H9 (cell line): ENCODE measurements at regions not wholly inside any gene's neighbourhood (a gene's known extent, or its start where the extent isn't known, plus 50 kb on each side); places are given as distances from the start of the nearest gene placed in this dataset.
A peak's percentile ranks its signal among the peaks of the same experiment; 100 is the strongest.
"Not testable (repeated sequence)": the region's sequence is repeated elsewhere in the genome, so short reads cannot be mapped to it uniquely, and the experiment has no call there.

ENCODE experiments used
- DNase-seq: peaks from one replicate; pipeline ENCODE4 v3.0.0-alpha.2; 2017
- H2AFZ ChIP-seq: one replicate; pipeline ENCODE4 v1.6.1; 2013; ENCODE audit warnings: mild to moderate bottlenecking, low read length, control low read depth, moderate library complexity
- H2AK5ac ChIP-seq: 2 replicates; pipeline ENCODE4 v1.6.1; 2013; ENCODE audit warnings: low read length, control low read depth, mixed read lengths; ENCODE audit not compliant: insufficient read length
- H2BK120ac ChIP-seq: one replicate; pipeline ENCODE4 v1.6.1; 2013; ENCODE audit warnings: low read depth, mild to moderate bottlenecking, low read length, control low read depth, inconsistent platforms; ENCODE audit not compliant: poor library complexity, severe bottlenecking
- H2BK12ac ChIP-seq: 2 replicates; pipeline ENCODE4 v1.6.1; 2013; ENCODE audit warnings: low read length, control low read depth, mixed read lengths, low read depth; ENCODE audit not compliant: insufficient read length
- H2BK15ac ChIP-seq: 2 replicates; pipeline ENCODE4 v1.6.1; 2013; ENCODE audit warnings: low read depth, low read length, control low read depth
- H2BK20ac ChIP-seq: one replicate; pipeline ENCODE4 v1.6.1; 2013; ENCODE audit warnings: low read depth, mild to moderate bottlenecking, low read length, control low read depth, inconsistent platforms; ENCODE audit not compliant: poor library complexity, severe bottlenecking
- H2BK5ac ChIP-seq: 2 replicates; pipeline ENCODE4 v1.6.1; 2013; ENCODE audit warnings: low read length, control low read depth, mixed read lengths; ENCODE audit not compliant: insufficient read length
- H3K14ac ChIP-seq: 2 replicates; pipeline ENCODE4 v1.6.1; 2013; ENCODE audit warnings: low read length, control low read depth; ENCODE audit not compliant: insufficient read depth
- H3K18ac ChIP-seq: 2 replicates; pipeline ENCODE4 v1.6.1; 2013; ENCODE audit warnings: low read depth, mild to moderate bottlenecking, mixed read lengths, low read length, control low read depth; ENCODE audit not compliant: insufficient read length
- H3K23ac ChIP-seq: 2 replicates; pipeline ENCODE4 v1.6.1; 2013; ENCODE audit warnings: low read length, control low read depth, mixed read lengths, low read depth; ENCODE audit not compliant: insufficient read length
- H3K23me2 ChIP-seq: 2 replicates; pipeline ENCODE4 v1.6.1; 2013; ENCODE audit warnings: low read depth, mild to moderate bottlenecking, mixed read lengths, low read length, control low read depth; ENCODE audit not compliant: insufficient read length, poor library complexity, severe bottlenecking
- H3K27ac ChIP-seq: 2 replicates; pipeline ENCODE4 v1.5.1; 2013; ENCODE audit warnings: low read length, control low read depth, mixed read lengths, low read depth; ENCODE audit not compliant: insufficient read length
- H3K27me3 ChIP-seq: 2 replicates; pipeline ENCODE4 v1.6.1; 2013; ENCODE audit warnings: low read length, control low read depth, inconsistent platforms; ENCODE audit not compliant: insufficient read depth
- H3K4ac ChIP-seq: 2 replicates; pipeline ENCODE4 v1.6.1; 2013; ENCODE audit warnings: low read depth, mild to moderate bottlenecking, control low read depth, inconsistent platforms, low read length, moderate library complexity
- H3K4me1 ChIP-seq: 2 replicates; pipeline ENCODE4 v1.6.1; 2013; ENCODE audit warnings: low read length, control low read depth, inconsistent platforms; ENCODE audit not compliant: insufficient read depth
- H3K4me2 ChIP-seq: 2 replicates; pipeline ENCODE4 v1.6.1; 2013; ENCODE audit warnings: low read length, control low read depth, mixed read lengths; ENCODE audit not compliant: insufficient read length, insufficient read depth
- H3K56ac ChIP-seq: 2 replicates; pipeline ENCODE4 v1.6.1; 2013; ENCODE audit warnings: low read depth, mild to moderate bottlenecking, mixed read lengths, low read length, control low read depth; ENCODE audit not compliant: insufficient read length
- H3K79me1 ChIP-seq: 2 replicates; pipeline ENCODE4 v1.6.1; 2013; ENCODE audit warnings: low read depth, mild to moderate bottlenecking, moderate library complexity, low read length, control low read depth, inconsistent platforms; ENCODE audit not compliant: insufficient read depth, poor library complexity, severe bottlenecking
- H3K79me2 ChIP-seq: 2 replicates; pipeline ENCODE4 v1.6.1; 2013; ENCODE audit warnings: low read length, control low read depth, inconsistent platforms; ENCODE audit not compliant: insufficient read depth
- H3K9ac ChIP-seq: 2 replicates; pipeline ENCODE4 v1.6.1; 2013; ENCODE audit warnings: low read length, control low read depth, mixed read lengths; ENCODE audit not compliant: insufficient read length; ENCODE audit errors: extremely low read depth
- H3K9me3 ChIP-seq: one replicate; pipeline ENCODE4 v1.6.1; 2013; ENCODE audit warnings: low read depth, low read length, inconsistent platforms; ENCODE audit not compliant: control insufficient read depth
- H3T11ph ChIP-seq: one replicate; pipeline ENCODE4 v1.6.1; 2013; ENCODE audit warnings: mild to moderate bottlenecking, low read length, control low read depth, inconsistent platforms
- H4K20me1 ChIP-seq: one replicate; pipeline ENCODE4 v1.6.1; 2013; ENCODE audit not compliant: control insufficient read depth, insufficient read length, insufficient read depth
- H4K5ac ChIP-seq: 2 replicates; pipeline ENCODE4 v1.6.1; 2013; ENCODE audit warnings: low read depth, mild to moderate bottlenecking, mixed read lengths, low read length, control low read depth; ENCODE audit not compliant: insufficient read length
- H4K8ac ChIP-seq: replicated peaks from 2 replicates; pipeline ENCODE4 v1.6.1; 2013; ENCODE audit warnings: low read length, control low read depth, mixed read lengths, low read depth; ENCODE audit not compliant: insufficient read length
- H4K91ac ChIP-seq: 2 replicates; pipeline ENCODE4 v1.6.1; 2013; ENCODE audit warnings: low read depth, mild to moderate bottlenecking, moderate library complexity, mixed read lengths, low read length, control low read depth; ENCODE audit not compliant: insufficient read length
- H3K27ac Mint-ChIP-seq, 3 experiments: 2 replicates in 2 of 3; 3 replicates in 1 of 3; pipeline ENCODE4 v1.8.0; 2020 to 2021; ENCODE audit warnings: mixed read lengths in 3 of 3, mild to moderate bottlenecking in 1 of 3, moderate library complexity in 1 of 3
- H3K27me3 Mint-ChIP-seq: 2 replicates; pipeline ENCODE4 v1.8.0; 2021; ENCODE audit warnings: low read depth, mild to moderate bottlenecking, moderate library complexity, mixed read lengths
- H3K36me3 Mint-ChIP-seq, 3 experiments: 2 replicates in 2 of 3; 3 replicates in 1 of 3; pipeline ENCODE4 v1.8.0; 2020 to 2021; ENCODE audit warnings: low read depth in 3 of 3, mixed read lengths in 3 of 3; ENCODE audit not compliant: insufficient read depth in 1 of 3
- H3K4me1 Mint-ChIP-seq, 2 experiments: 2 replicates each; pipeline ENCODE4 v1.8.0; 2020; ENCODE audit warnings: mixed read lengths in 2 of 2
- H3K4me3 Mint-ChIP-seq, 2 experiments: 2 replicates in 1 of 2; 3 replicates in 1 of 2; pipeline ENCODE4 v1.8.0; 2020 to 2021; ENCODE audit warnings: mild to moderate bottlenecking in 2 of 2, mixed read lengths in 2 of 2, moderate library complexity in 1 of 2
- H3K9me3 Mint-ChIP-seq, 2 experiments: 2 replicates in 1 of 2; 3 replicates in 1 of 2; pipeline ENCODE4 v1.8.0; 2020; ENCODE audit warnings: mild to moderate bottlenecking in 2 of 2, mixed read lengths in 2 of 2, moderate library complexity in 1 of 2
- WGBS: extraction: QIAGEN DNeasy Blood & Tissue Kit; methylation state at CpG from one replicate; pipeline ENCODE4 v1.1.7; 2013; ENCODE audit warnings: missing lambda C conversion rate, low lambda C conversion rate, mixed read lengths; ENCODE audit not compliant: insufficient read length; ENCODE audit errors: extremely low coverage; 5-methylcytosine and 5-hydroxymethylcytosine counted together
- TF ChIP-seq, protein P1 (sequence below): fragments of 200-600 bp; sonication (generic); conservative IDR thresholded peaks from 3 replicates; pipeline ENCODE4 v1.8.0; 2021; ENCODE audit warnings: antibody characterized with exemption, mild to moderate bottlenecking

DNA sequence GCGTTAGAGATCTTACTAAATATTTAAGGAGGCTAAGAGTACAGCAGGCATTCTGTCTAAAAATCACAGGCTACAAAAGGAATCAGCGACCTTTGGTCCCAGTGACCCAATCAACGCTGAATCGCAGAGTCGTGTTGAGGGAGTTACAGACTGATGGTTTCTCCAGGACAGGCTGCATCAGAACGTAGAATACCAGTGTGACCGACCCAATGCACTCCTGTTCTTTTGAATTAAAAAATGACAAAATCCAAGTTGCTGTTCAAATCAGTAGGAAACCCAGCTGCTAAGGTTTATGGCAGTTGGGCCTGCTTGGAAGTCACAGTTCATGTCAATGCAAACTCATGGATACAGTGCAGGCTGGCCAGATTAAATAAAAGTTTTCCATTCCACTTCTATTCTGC is 155.8 kb upstream of the AFDN start:
- Histone ChIP-seq H2BK15ac (no peak overlapping the region), H3K27ac (no peak overlapping the region), H3K14ac (no peak overlapping the region), H2BK12ac (no peak overlapping the region), H3K23ac (no peak overlapping the region), H4K5ac (no peak overlapping the region), H3K79me2 (no peaks in the 10 kb centered on the region), H4K8ac (no peak overlapping the region), H2BK5ac (no peak overlapping the region), H2BK20ac (no peak overlapping the region), H3K9me3 (no peaks in the 10 kb centered on the region), H3K9ac (no peak overlapping the region), H3K27me3 (no peaks in the 10 kb centered on the region), H3K56ac (no peak overlapping the region), H3K18ac (no peak overlapping the region), H4K20me1 (no peaks in the 10 kb centered on the region), H2BK120ac (no peak overlapping the region), H3K4me2 (no peak overlapping the region), H2AFZ (no peak overlapping the region), H4K91ac (no peak overlapping the region), H3K23me2 (no peaks in the 10 kb centered on the region), H3K4me1 (no peaks in the 10 kb centered on the region), H3T11ph (no peak overlapping the region), H3K4ac (no peak overlapping the region), H3K79me1 (no peaks in the 10 kb centered on the region), H2AK5ac (no peak overlapping the region)
- H3K4me3 Mint-ChIP-seq, result no peak overlapping the region
- DNase-seq, result no peak
- TF ChIP-seq, protein P1, sequence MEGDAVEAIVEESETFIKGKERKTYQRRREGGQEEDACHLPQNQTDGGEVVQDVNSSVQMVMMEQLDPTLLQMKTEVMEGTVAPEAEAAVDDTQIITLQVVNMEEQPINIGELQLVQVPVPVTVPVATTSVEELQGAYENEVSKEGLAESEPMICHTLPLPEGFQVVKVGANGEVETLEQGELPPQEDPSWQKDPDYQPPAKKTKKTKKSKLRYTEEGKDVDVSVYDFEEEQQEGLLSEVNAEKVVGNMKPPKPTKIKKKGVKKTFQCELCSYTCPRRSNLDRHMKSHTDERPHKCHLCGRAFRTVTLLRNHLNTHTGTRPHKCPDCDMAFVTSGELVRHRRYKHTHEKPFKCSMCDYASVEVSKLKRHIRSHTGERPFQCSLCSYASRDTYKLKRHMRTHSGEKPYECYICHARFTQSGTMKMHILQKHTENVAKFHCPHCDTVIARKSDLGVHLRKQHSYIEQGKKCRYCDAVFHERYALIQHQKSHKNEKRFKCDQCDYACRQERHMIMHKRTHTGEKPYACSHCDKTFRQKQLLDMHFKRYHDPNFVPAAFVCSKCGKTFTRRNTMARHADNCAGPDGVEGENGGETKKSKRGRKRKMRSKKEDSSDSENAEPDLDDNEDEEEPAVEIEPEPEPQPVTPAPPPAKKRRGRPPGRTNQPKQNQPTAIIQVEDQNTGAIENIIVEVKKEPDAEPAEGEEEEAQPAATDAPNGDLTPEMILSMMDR, result no peak
- no peak overlapping the region; a peak in 1 of 7 replicates for H3K27ac Mint-ChIP-seq
- no CpG with 5 or more reads among the region's 7 CpGs for WGBS
- peaks cover 5 to 13% of the 10 kb centered on the region in 2 experiments for H3K4me1 Mint-ChIP-seq
- H3K36me3 Mint-ChIP-seq, result peaks cover 14 to 16% (median 14%) of the 10 kb centered on the region in 3 experiments
- peaks cover 15 to 16% of the 10 kb centered on the region in 2 experiments for H3K9me3 Mint-ChIP-seq
- peaks cover 8% of the 10 kb centered on the region for H3K27me3 Mint-ChIP-seq

DNA sequence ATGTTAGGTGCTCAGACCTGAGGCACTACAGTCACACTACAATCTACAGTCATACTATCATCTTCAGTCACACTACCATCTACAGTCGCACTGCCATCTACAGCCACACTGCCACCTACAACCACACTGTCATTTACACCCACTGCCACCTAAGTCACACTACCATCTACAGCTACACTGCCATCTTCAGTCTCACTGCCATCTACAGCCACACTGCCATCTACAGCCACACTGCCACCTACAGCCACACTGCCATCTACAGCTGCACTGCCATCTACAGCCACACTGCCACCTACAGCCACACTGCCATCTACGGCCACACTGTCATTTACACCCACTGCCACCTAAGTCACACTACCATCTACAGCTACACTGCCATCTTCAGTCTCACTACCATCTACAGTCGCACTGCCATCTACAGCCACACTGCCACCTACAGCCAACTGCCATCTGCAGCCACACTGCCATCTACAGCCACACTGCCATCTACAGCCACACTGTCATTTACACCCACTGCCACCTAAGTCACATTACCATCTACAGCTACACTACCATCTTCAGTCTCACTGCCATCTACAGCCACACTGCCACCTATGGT is 155.2 kb upstream of the AFDN start:
- not testable (repeated sequence) for H3K23me2 ChIP-seq, H2BK5ac ChIP-seq, H4K5ac ChIP-seq, H3K4me1 ChIP-seq, H3K4me2 ChIP-seq, H3K14ac ChIP-seq, H3K18ac ChIP-seq, H3K79me1 ChIP-seq, H3K27ac ChIP-seq, H2BK20ac ChIP-seq, H2BK12ac ChIP-seq, H2BK15ac ChIP-seq, H3K23ac ChIP-seq, H3K9ac ChIP-seq, H4K91ac ChIP-seq, H3K27me3 ChIP-seq, H3K4me3 Mint-ChIP-seq, H3T11ph ChIP-seq, DNase-seq, H3K4ac ChIP-seq, H4K8ac ChIP-seq, H2BK120ac ChIP-seq, H2AK5ac ChIP-seq, H3K79me2 ChIP-seq, H4K20me1 ChIP-seq, H3K56ac ChIP-seq, H2AFZ ChIP-seq, H3K9me3 ChIP-seq
- Mint-ChIP-seq H3K36me3 (peaks cover 14 to 16% (median 14%) of the 10 kb centered on the region in 3 experiments), H3K27me3 (peaks cover 12% of the 10 kb centered on the region), H3K9me3 (peaks cover 15 to 16% of the 10 kb centered on the region in 2 experiments), H3K27ac (peak overlapping the region in 1 of 3 experiments; percentile 26; a peak in 1 of 7 replicates), H3K4me1 (peaks cover 6 to 13% of the 10 kb centered on the region in 2 experiments)
- no CpG with 5 or more reads among the region's 3 CpGs for WGBS
